Upper lobe of right lung (tissue), 1 donor: ENCODE measurements at regions not wholly inside any gene's neighbourhood (a gene's known extent, or its start where the extent isn't known, plus 50 kb on each side); places are given as distances from the start of the nearest gene placed in this dataset.

Source experiments
- ATAC-seq: fragments of 200-7000 bp; cut with Tn5 transposase; one replicate; pipeline ENCODE4 v1.9.1; 2020; ENCODE audit warnings: mild to moderate bottlenecking, moderate library complexity
- DNase-seq: peaks from one replicate; pipeline ENCODE4 v3.0.0-alpha.2; 2020
- H3K27ac ChIP-seq: fragments of 200-600 bp; one replicate; pipeline ENCODE4 v1.8.0; 2022
- H3K27me3 ChIP-seq: fragments of 200-600 bp; one replicate; pipeline ENCODE4 v1.8.0; 2022; ENCODE audit warnings: mild to moderate bottlenecking
- H3K36me3 ChIP-seq: fragments of 200-600 bp; one replicate; pipeline ENCODE4 v1.8.0; 2022
- H3K4me1 ChIP-seq: fragments of 200-600 bp; one replicate; pipeline ENCODE4 v1.8.0; 2022
- H3K4me3 ChIP-seq: fragments of 200-600 bp; one replicate; pipeline ENCODE4 v1.8.0; 2022; ENCODE audit warnings: mild to moderate bottlenecking
- H3K9me3 ChIP-seq: fragments of 200-600 bp; one replicate; pipeline ENCODE4 v1.8.0; 2022
- intact Hi-C: fragments of 100-400 bp; cut with DNase I; formaldehyde crosslinking; loops from one replicate; pipeline ENCODE4 v1.11.0; 2022
- TF ChIP-seq, protein P1 (sequence below): fragments of 200-600 bp; IDR thresholded peaks from one replicate; pipeline ENCODE4 v1.8.0; 2022; ENCODE audit warnings: antibody characterized with exemption
- donor health status: DM: no; HTN: yes; CAD: no; lungs with severe emphysema.

GRCh38 chr12:107500307-107500706 is 185.3 kb upstream of the PWP1 start:
- Histone ChIP-seq H3K9me3 (no peaks in the 10 kb centered on the region), H3K4me3 (no peak overlapping the region), H3K36me3 (no peaks in the 10 kb centered on the region), H3K27me3 (no peaks in the 10 kb centered on the region), H3K27ac (no peak overlapping the region), H3K4me1 (no peaks in the 10 kb centered on the region)
- TF ChIP-seq, protein P1, sequence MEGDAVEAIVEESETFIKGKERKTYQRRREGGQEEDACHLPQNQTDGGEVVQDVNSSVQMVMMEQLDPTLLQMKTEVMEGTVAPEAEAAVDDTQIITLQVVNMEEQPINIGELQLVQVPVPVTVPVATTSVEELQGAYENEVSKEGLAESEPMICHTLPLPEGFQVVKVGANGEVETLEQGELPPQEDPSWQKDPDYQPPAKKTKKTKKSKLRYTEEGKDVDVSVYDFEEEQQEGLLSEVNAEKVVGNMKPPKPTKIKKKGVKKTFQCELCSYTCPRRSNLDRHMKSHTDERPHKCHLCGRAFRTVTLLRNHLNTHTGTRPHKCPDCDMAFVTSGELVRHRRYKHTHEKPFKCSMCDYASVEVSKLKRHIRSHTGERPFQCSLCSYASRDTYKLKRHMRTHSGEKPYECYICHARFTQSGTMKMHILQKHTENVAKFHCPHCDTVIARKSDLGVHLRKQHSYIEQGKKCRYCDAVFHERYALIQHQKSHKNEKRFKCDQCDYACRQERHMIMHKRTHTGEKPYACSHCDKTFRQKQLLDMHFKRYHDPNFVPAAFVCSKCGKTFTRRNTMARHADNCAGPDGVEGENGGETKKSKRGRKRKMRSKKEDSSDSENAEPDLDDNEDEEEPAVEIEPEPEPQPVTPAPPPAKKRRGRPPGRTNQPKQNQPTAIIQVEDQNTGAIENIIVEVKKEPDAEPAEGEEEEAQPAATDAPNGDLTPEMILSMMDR = no peak
- no peak for DNase-seq
- intact Hi-C loops = no loop called here
- no peak for ATAC-seq

- no peak for ATAC-seq
- Histone ChIP-seq H3K36me3 (no peaks in the 10 kb centered on the region), H3K27me3 (no peaks in the 10 kb centered on the region), H3K4me3 (no peak overlapping the region), H3K4me1 (no peaks in the 10 kb centered on the region), H3K9me3 (no peaks in the 10 kb centered on the region), H3K27ac (no peak overlapping the region)
- DNase-seq = no peak
- intact Hi-C loops = no loop called here
- TF ChIP-seq, protein P1 = no peak
Observed at GRCh38 chr12:107501681-107502080, 183.9 kb upstream of the PWP1 start.

- Histone ChIP-seq H3K9me3 (no peaks in the 10 kb centered on the region), H3K4me3 (no peak overlapping the region), H3K4me1 (no peaks in the 10 kb centered on the region), H3K36me3 (no peaks in the 10 kb centered on the region), H3K27ac (no peak overlapping the region), H3K27me3 (no peaks in the 10 kb centered on the region)
- TF ChIP-seq, protein P1 = no peak
- ATAC-seq = no peak
- DNase-seq = no peak
- intact Hi-C loops = no loop called here
Observed at GRCh38 chr12:107503129-107503855, 182.3 kb upstream of the PWP1 start.

GRCh38 chr12:107503887-107504885 is 181.4 kb upstream of the PWP1 start:
- H3K9me3 ChIP-seq = no peaks in the 10 kb centered on the region
- no peaks in the 10 kb centered on the region for H3K27me3 ChIP-seq
- no peak overlapping the region for H3K4me3 ChIP-seq
- no peaks in the 10 kb centered on the region for H3K4me1 ChIP-seq
- no peak for DNase-seq
- H3K36me3 ChIP-seq = no peaks in the 10 kb centered on the region
- H3K27ac ChIP-seq = no peak overlapping the region
- TF ChIP-seq, protein P1 = no peak
- ATAC-seq = no peak
- intact Hi-C loops = no loop called here

GRCh38 chr12:107509421-107509820 is 176.2 kb upstream of the PWP1 start:
- Histone ChIP-seq H3K9me3 (no peaks in the 10 kb centered on the region), H3K4me3 (no peak overlapping the region), H3K27me3 (no peaks in the 10 kb centered on the region), H3K36me3 (no peaks in the 10 kb centered on the region), H3K4me1 (no peaks in the 10 kb centered on the region), H3K27ac (no peak overlapping the region)
- no peak for DNase-seq
- ATAC-seq = no peak
- TF ChIP-seq, protein P1 = no peak
- intact Hi-C loops = no loop called here
